ENCODE measurements at regions not wholly inside any gene's neighbourhood (a gene's known extent, or its start where the extent isn't known, plus 50 kb on each side); places are given as distances from the start of the nearest gene placed in this dataset.

- TF ChIP-seq CGGBP1 (CRISPR knock-in tag; IDR thresholded peaks at IDR 0.05) (no peak), ZNF212 (CRISPR knock-in tag; IDR thresholded peaks at IDR 0.05) (no peak), ZNF644 (tag; IDR thresholded peaks at IDR 0.05; ENCODE audit: low read depth) (no peak), USF2 (CRISPR knock-in tag; IDR thresholded peaks at IDR 0.05) (no peak), HIVEP1 (CRISPR knock-in tag; IDR thresholded peaks at IDR 0.05) (no peak), NR4A1 (CRISPR knock-in tag; IDR thresholded peaks at IDR 0.05) (no peak), NR4A1 (tag; IDR thresholded peaks at IDR 0.05) (no peak), TCF7L2 (IDR thresholded peaks at IDR 0.05; ENCODE audit: low read depth, low read length) (no peak), CEBPZ (IDR thresholded peaks at IDR 0.05; ENCODE audit: borderline replicate concordance, low read depth, low read length) (no peak), DIDO1 (tag; IDR thresholded peaks at IDR 0.05; ENCODE audit: low read depth) (no peak), CREBBP (IDR thresholded peaks at IDR 0.05; ENCODE audit: low read depth, low read length) (no peak), NCOA1 (IDR thresholded peaks at IDR 0.05; ENCODE audit: low read depth) (no peak), SIX5 (IDR thresholded peaks at IDR 0.05; ENCODE audit: borderline replicate concordance in 1 of 2, insufficient read depth in 1 of 2, low read depth in 1 of 2, low read length in 2 of 2) (no peak), PCBP2 (IDR thresholded peaks at IDR 0.05; ENCODE audit: low read depth, low read length, poor library complexity, severe bottlenecking) (no peak), HMG20A (CRISPR knock-in tag; conservative IDR thresholded peaks at IDR 0.05) (no peak), JUN (IDR thresholded peaks at IDR 0.05; ENCODE audit: borderline replicate concordance, low read depth, low read length) (no peak), JUN (CRISPR knock-in tag; IDR thresholded peaks at IDR 0.05; ENCODE audit: borderline replicate concordance) (no peak), ZNF146 (CRISPR knock-in tag; IDR thresholded peaks at IDR 0.05; ENCODE audit: unreplicated experiment) (no peak), ZNF507 (tag; conservative IDR thresholded peaks at IDR 0.05) (no peak)
- DNase-seq (ENCODE audit: extremely low read depth in 1 of 4, low spot score in 3 of 4) (no peak), FAIRE-seq (no peak), ATAC-seq (no peak)
- no peaks in the 10 kb centered on the region for H4K20me1 ChIP-seq (replicated peaks; ENCODE audit: control insufficient read depth, insufficient read depth, low read length)
- H3K9me1 ChIP-seq (ENCODE audit: control insufficient read depth, insufficient read depth, low read length): no peaks in the 10 kb centered on the region
- in situ Hi-C loops (cut with MboI) (no loop called here), intact Hi-C loops (cut with micrococcal nuclease) (no loop called here)
- no peaks in the 10 kb centered on the region for H3K36me3 ChIP-seq (ENCODE audit: control insufficient read depth, insufficient read depth, low read length)
- no peak overlapping the region for H2AFZ ChIP-seq (ENCODE audit: low read depth, low read length)
- H3K9ac ChIP-seq (ENCODE audit: insufficient read depth in 1 of 2, low read depth in 2 of 2, low read length in 2 of 2): no peak overlapping the region
- H3K4me2 ChIP-seq (ENCODE audit: insufficient read depth, low read length): no peak overlapping the region
- no TSS peak for BruUV-seq (replicated peaks)
- CTCF ChIA-PET (ENCODE audit: low intra/inter-chr PET ratio): no interaction called here
- H3K79me2 ChIP-seq (ENCODE audit: control insufficient read depth, insufficient read depth, low read length): no peaks in the 10 kb centered on the region
- no peak overlapping the region for H3K27ac ChIP-seq (ENCODE audit: extremely low read depth, low read depth, low read length)
- H3K27me3 ChIP-seq (ENCODE audit: control insufficient read depth in 2 of 2, insufficient read depth in 2 of 2, low read length in 2 of 2): no peaks in the 10 kb centered on the region
- no peaks in the 10 kb centered on the region for H3K9me3 ChIP-seq (replicated peaks; ENCODE audit: control insufficient read depth, insufficient read depth, low read depth, low read length)
- POLR2A ChIA-PET: no interaction called here
- WGBS (ENCODE audit: insufficient coverage, low coverage, missing lambda C conversion rate): 2% methylated on average over 4 of the region's 4 CpGs
- H3K4me3 ChIP-seq: no peak overlapping the region
- H3K4me1 ChIP-seq (replicated peaks in 1 of 2; ENCODE audit: control insufficient read depth in 2 of 2, insufficient read depth in 2 of 2, low read length in 2 of 2): no peaks in the 10 kb centered on the region
These were observed 200.3 kb upstream of the FAM83B start for GRCh38 chr6:54646069-54646950.
